ENCODE measurements at regions not wholly inside any gene's neighbourhood (a gene's known extent, or its start where the extent isn't known, plus 50 kb on each side); places are given as distances from the start of the nearest gene placed in this dataset.
A peak's percentile ranks its signal among the peaks of the same experiment; 100 is the strongest.

GRCh38 chr19:31223740-31224534 lies 125.3 kb downstream of the TSHZ3 start:
- peak; percentile 35 for DNase-seq (ENCODE audit: low spot score)

GRCh38 chr19:31220540-31220939 lies 128.7 kb downstream of the TSHZ3 start:
- DNase-seq (ENCODE audit: low spot score), result peak; percentile 30

- DNase-seq (ENCODE audit: low spot score), result peak; percentile 32
Observed at GRCh38 chr19:31214997-31215396, 134.2 kb downstream of the TSHZ3 start.

GRCh38 chr19:31214086-31214485 lies 135.2 kb downstream of the TSHZ3 start:
- peak; percentile 100 for DNase-seq (ENCODE audit: low spot score)

- DNase-seq (ENCODE audit: low spot score), result no peak
Observed at GRCh38 chr19:31211088-31211487, 138.1 kb downstream of the TSHZ3 start.

GRCh38 chr19:31205887-31206518 lies 143.2 kb downstream of the TSHZ3 start:
- no peak for DNase-seq (ENCODE audit: low spot score)

- no peak for DNase-seq (ENCODE audit: low spot score)
Observed at GRCh38 chr19:31204115-31204514, 145.1 kb downstream of the TSHZ3 start.

GRCh38 chr19:31185261-31185660 lies 164.0 kb downstream of the TSHZ3 start:
- no peak for DNase-seq (ENCODE audit: low spot score)

GRCh38 chr19:31181535-31181934 lies 167.7 kb downstream of the TSHZ3 start:
- DNase-seq (ENCODE audit: low spot score), result no peak

- DNase-seq (ENCODE audit: low spot score), result no peak
Observed at GRCh38 chr19:31180907-31181306, 168.3 kb downstream of the TSHZ3 start.

GRCh38 chr19:31179471-31179852 lies 169.8 kb downstream of the TSHZ3 start:
- DNase-seq (ENCODE audit: low spot score), result no peak

GRCh38 chr19:31178833-31179470 lies 170.3 kb downstream of the TSHZ3 start:
- no peak for DNase-seq (ENCODE audit: low spot score)

GRCh38 chr19:31177246-31177645 lies 172.0 kb downstream of the TSHZ3 start:
- no peak for DNase-seq (ENCODE audit: low spot score)

GRCh38 chr19:31175564-31176348 lies 173.5 kb downstream of the TSHZ3 start:
- DNase-seq (ENCODE audit: low spot score), result no peak

- DNase-seq (ENCODE audit: low spot score), result no peak
Observed at GRCh38 chr19:31174948-31175347, 174.3 kb downstream of the TSHZ3 start.

- no peak for DNase-seq (ENCODE audit: low spot score)
Observed at GRCh38 chr19:31173991-31174390, 175.2 kb downstream of the TSHZ3 start.

GRCh38 chr19:31171936-31172335 lies 177.3 kb downstream of the TSHZ3 start:
- DNase-seq (ENCODE audit: low spot score), result no peak

GRCh38 chr19:31170046-31170445 lies 179.2 kb downstream of the TSHZ3 start:
- no peak for DNase-seq (ENCODE audit: low spot score)

- DNase-seq (ENCODE audit: low spot score), result no peak
Observed at GRCh38 chr19:31168106-31168625, 181.1 kb downstream of the TSHZ3 start.

- no peak for DNase-seq (ENCODE audit: low spot score)
Observed at GRCh38 chr19:31167690-31168089, 181.5 kb downstream of the TSHZ3 start.

GRCh38 chr19:31166206-31166605 lies 183.0 kb downstream of the TSHZ3 start:
- DNase-seq (ENCODE audit: low spot score), result no peak

GRCh38 chr19:31164791-31165251 lies 184.4 kb downstream of the TSHZ3 start:
- no peak for DNase-seq (ENCODE audit: low spot score)

Measured in A172 (cell line).